K562 (cell line): ENCODE measurements at regions not wholly inside any gene's neighbourhood (a gene's known extent, or its start where the extent isn't known, plus 50 kb on each side); places are given as distances from the start of the nearest gene placed in this dataset.

Experiments
- ATAC-seq: fragments of 200-7000 bp; cut with Tn5 transposase; 3 replicates; pipeline ENCODE4 v1.9.1; 2020; ENCODE audit warnings: moderate library complexity
- BruUV-seq: library from RNA; stranded (reverse); fragments of 400-500 nt; replicated peaks from 2 replicates; lab custom pipeline; 2021; lab: Mats Ljungman, UMichigan
- CTCF ChIA-PET: fragments of 300-600 bp; formaldehyde crosslinking; extraction: SDS; loops from one replicate; lab custom pipeline; 2021; ENCODE audit warnings: low intra/inter-chr PET ratio; lab: Yijun Ruan, JAX
- POLR2A ChIA-PET: fragments of 300-600, 350-650 bp; sonication (Branson Sonifier 250); formaldehyde crosslinking; extraction: SDS; loops from one replicate; lab custom pipeline; 2021; ENCODE audit warnings: antibody characterized with exemption, inconsistent platforms; lab: Yijun Ruan, JAX
- DNase-seq, 4 experiments: peaks; one replicate each; pipeline versions ENCODE4 v3.0.0 to v3.0.0-alpha.2; 2011 to 2018; ENCODE audit warnings: low spot score in 3 of 4, mixed read lengths in 3 of 4; ENCODE audit errors: extremely low read depth in 1 of 4
- FAIRE-seq: peaks from 2 replicates; lab custom pipeline; 2011; peaks lifted over from hg19 to GRCh38; lab: Jason Lieb, UNC
- H2AFZ ChIP-seq: 2 replicates; pipeline ENCODE4 v1.6.0; 2011; ENCODE audit warnings: low read depth, low read length, control low read depth, inconsistent platforms
- H3K27ac ChIP-seq: fragments of 200-600 bp; 3 replicates; pipeline ENCODE4 v1.8.0; 2011; ENCODE audit warnings: low read depth, mild to moderate bottlenecking, control low read depth, inconsistent platforms, low read length, moderate library complexity, mixed read lengths; ENCODE audit errors: extremely low read depth
- H3K27me3 ChIP-seq, 2 experiments: fragments of 300-600 bp in 1 of 2; 2 replicates in 1 of 2; 3 replicates in 1 of 2; pipeline versions ENCODE4 v1.6.0 to v1.8.0; 2011; ENCODE audit warnings: inconsistent platforms in 2 of 2, low read length in 2 of 2, mild to moderate bottlenecking in 1 of 2, mixed read lengths in 1 of 2, moderate library complexity in 1 of 2; ENCODE audit not compliant: control insufficient read depth in 2 of 2, insufficient read depth in 2 of 2
- H3K36me3 ChIP-seq: fragments of 300-600 bp; 3 replicates; pipeline ENCODE4 v1.8.0; 2011; ENCODE audit warnings: mild to moderate bottlenecking, low read length, inconsistent platforms; ENCODE audit not compliant: control insufficient read depth, insufficient read depth
- H3K4me1 ChIP-seq, 2 experiments: fragments of 200-600 bp in 1 of 2; replicated peaks in 1 of 2; 2 replicates in 1 of 2; 3 replicates in 1 of 2; pipeline versions ENCODE4 v1.5.1 to v1.8.0; 2011; ENCODE audit warnings: inconsistent platforms in 2 of 2, low read length in 2 of 2, mild to moderate bottlenecking in 1 of 2, mixed read lengths in 1 of 2, moderate library complexity in 1 of 2; ENCODE audit not compliant: control insufficient read depth in 2 of 2, insufficient read depth in 2 of 2
- H3K4me2 ChIP-seq: 2 replicates; pipeline ENCODE4 v1.6.1; 2011; ENCODE audit warnings: low read length, control low read depth, inconsistent platforms, mixed read lengths; ENCODE audit not compliant: insufficient read depth
- H3K4me3 ChIP-seq: fragments of 200-600 bp; sonication (generic), shearing (Covaris generic); 2 replicates; pipeline ENCODE4 v1.5.1; 2016; ENCODE audit warnings: control low read depth, inconsistent platforms
- H3K79me2 ChIP-seq: fragments of 200-600 bp; 3 replicates; pipeline ENCODE4 v1.8.0; 2011; ENCODE audit warnings: low read length, inconsistent platforms; ENCODE audit not compliant: control insufficient read depth, insufficient read depth
- H3K9ac ChIP-seq, 2 experiments: 2 replicates each; pipeline versions ENCODE4 v1.6.0 to v1.6.1; 2011; ENCODE audit warnings: low read depth in 2 of 2, low read length in 2 of 2, control low read depth in 1 of 2, inconsistent platforms in 1 of 2, mild to moderate bottlenecking in 1 of 2, mixed read lengths in 1 of 2; ENCODE audit not compliant: insufficient read depth in 1 of 2
- H3K9me1 ChIP-seq: one replicate; pipeline ENCODE4 v1.6.0; 2011; ENCODE audit warnings: inconsistent platforms, mild to moderate bottlenecking, low read length, moderate library complexity; ENCODE audit not compliant: control insufficient read depth, insufficient read depth
- H3K9me3 ChIP-seq: replicated peaks from 2 replicates; pipeline ENCODE4 v1.5.1; 2011; ENCODE audit warnings: low read depth, low read length, inconsistent platforms; ENCODE audit not compliant: control insufficient read depth, insufficient read depth
- H4K20me1 ChIP-seq: replicated peaks from 2 replicates; pipeline ENCODE4 v1.6.1; 2011; ENCODE audit warnings: low read length, inconsistent platforms, mixed read lengths; ENCODE audit not compliant: control insufficient read depth, insufficient read depth
- DNMT1 ChIP-seq: fragments of 450-650 bp; IDR thresholded peaks from 2 replicates; pipeline ENCODE4 v1.6.1; 2016; ENCODE audit warnings: antibody characterized with exemption, mild to moderate bottlenecking
- KDM5B ChIP-seq: fragments of 200-600 bp; sonication (generic); IDR thresholded peaks from 2 replicates; pipeline ENCODE4 v1.6.1; 2012; ENCODE audit warnings: low read depth, mild to moderate bottlenecking, moderate library complexity, low read length, control low read depth, inconsistent platforms; ENCODE audit not compliant: insufficient replicate concordance
- POLR3G ChIP-seq: IDR thresholded peaks from 2 replicates; pipeline ENCODE4 v1.6.1; 2011; ENCODE audit not compliant: insufficient read length, insufficient replicate concordance; ENCODE audit errors: extremely low read depth
- POU5F1 ChIP-seq: fragments of 150-350 bp; IDR thresholded peaks from 2 replicates; pipeline ENCODE4 v1.6.1; 2014; ENCODE audit warnings: borderline replicate concordance, low read length, low read depth, mild to moderate bottlenecking; ENCODE audit not compliant: partially characterized antibody
- RFX5 ChIP-seq: IDR thresholded peaks from 2 replicates; pipeline ENCODE4 v1.6.1; 2011; ENCODE audit warnings: low read depth, mild to moderate bottlenecking, improper control_type of control experiment, low read length
- SUPT5H ChIP-seq: fragments of 450-650 bp; IDR thresholded peaks from 2 replicates; pipeline ENCODE4 v1.6.1; 2016
- ZNF23 ChIP-seq: fragments of 250-450 bp; sonication (Bioruptor Pico); IDR thresholded peaks from 2 replicates; pipeline ENCODE4 v1.4.0; 2020; ENCODE audit warnings: mild to moderate bottlenecking
- ZNF324 ChIP-seq: fragments of 250-450 bp; sonication (Bioruptor Pico); IDR thresholded peaks from 2 replicates; pipeline ENCODE4 v1.4.0; 2020; ENCODE audit warnings: mild to moderate bottlenecking
- ZNF347 ChIP-seq: fragments of 450-650 bp; formaldehyde crosslinking; IDR thresholded peaks from 2 replicates; pipeline ENCODE4 v1.4.0; 2020; ENCODE audit warnings: low read depth, mild to moderate bottlenecking, moderate library complexity
- ZNF766 ChIP-seq: fragments of 200-800 bp; sonication (Bioruptor generic); conservative IDR thresholded peaks from 2 replicates; pipeline ENCODE4 v1.6.1; 2016; ENCODE audit warnings: missing genetic modification characterization, missing compliant biosample characterization
- WGBS: fragments of 100-300 bp; shearing (Covaris generic); methylation state at CpG from one replicate; pipeline ENCODE4 v1.1.6; 2016; ENCODE audit warnings: low coverage, mixed read lengths; ENCODE audit not compliant: insufficient coverage; ENCODE audit errors: missing lambda C conversion rate; 5-methylcytosine and 5-hydroxymethylcytosine counted together
- in situ Hi-C: fragments of 300-500 bp; cut with MboI; formaldehyde crosslinking; loops from 4 replicates; pipeline ENCODE4 v1.15.0; 2018; ENCODE audit warnings: inconsistent platforms, mixed read lengths
- intact Hi-C: fragments of 100-400 bp; cut with micrococcal nuclease; formaldehyde crosslinking; loops from 2 replicates; pipeline ENCODE4 v1.14.2; 2022
- TF ChIP-seq, protein P1 (sequence below): IDR thresholded peaks from 3 replicates; pipeline ENCODE4 v1.6.1; 2011; ENCODE audit warnings: borderline replicate concordance, mild to moderate bottlenecking; ENCODE audit not compliant: insufficient read length, insufficient read depth
- TF ChIP-seq, protein P2 (sequence below), 2 experiments: fragments of 450-650 bp in 1 of 2; sonication (generic) in 1 of 2; formaldehyde crosslinking in 1 of 2; IDR thresholded peaks in 1 of 2; conservative IDR thresholded peaks in 1 of 2; 2 replicates each; pipeline versions ENCODE4 v1.6.1 to v1.8.1; 2016 to 2023; ENCODE audit warnings: mild to moderate bottlenecking in 2 of 2, moderate library complexity in 2 of 2, inconsistent platforms in 1 of 2, missing genetic modification reagents in 1 of 2

DNA sequence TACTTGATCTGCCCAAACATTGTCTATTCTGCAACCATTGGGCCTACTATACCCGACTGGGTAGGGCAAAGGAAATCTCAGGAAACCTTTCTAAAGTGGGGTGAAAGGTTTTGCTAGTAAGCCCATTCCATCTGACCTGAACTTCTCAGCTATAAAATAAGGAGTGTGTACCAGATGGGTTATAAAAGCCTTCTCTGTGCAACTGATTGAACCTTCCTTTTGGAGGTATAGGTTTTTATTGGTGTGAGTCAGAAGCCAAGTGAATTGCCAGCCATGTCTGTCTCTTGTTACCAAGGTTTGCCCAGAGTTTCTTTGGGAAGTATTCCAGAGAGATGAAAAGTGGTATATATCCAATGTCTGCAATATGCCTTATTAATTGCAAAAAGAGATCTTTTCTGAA lies 1271.0 kb upstream of the WWC1 start:
- DNase-seq (no peak), FAIRE-seq (no peak), ATAC-seq (no peak)
- WGBS = 0% methylated on average over 1 of the region's 1 CpG
- no peaks in the 10 kb centered on the region for H3K36me3 ChIP-seq
- H3K4me1 ChIP-seq = no peaks in the 10 kb centered on the region
- CTCF ChIA-PET = no interaction called here
- no peak overlapping the region for H3K4me2 ChIP-seq
- H4K20me1 ChIP-seq = no peaks in the 10 kb centered on the region
- H3K9me1 ChIP-seq = no peaks in the 10 kb centered on the region
- no peak for TF ChIP-seq DNMT1
- TF ChIP-seq ZNF766 (CRISPR knock-in tag) = no peak
- no peak for TF ChIP-seq ZNF324 (CRISPR knock-in tag)
- intact Hi-C loops (no loop called here), in situ Hi-C loops (no loop called here)
- H2AFZ ChIP-seq = no peak overlapping the region
- H3K79me2 ChIP-seq = no peaks in the 10 kb centered on the region
- H3K27ac ChIP-seq = no peak overlapping the region
- POLR2A ChIA-PET = no interaction called here
- H3K9ac ChIP-seq = no peak overlapping the region
- no peaks in the 10 kb centered on the region for H3K27me3 ChIP-seq
- BruUV-seq = no TSS peak
- no peak overlapping the region for H3K4me3 ChIP-seq
- H3K9me3 ChIP-seq = no peaks in the 10 kb centered on the region

DNA sequence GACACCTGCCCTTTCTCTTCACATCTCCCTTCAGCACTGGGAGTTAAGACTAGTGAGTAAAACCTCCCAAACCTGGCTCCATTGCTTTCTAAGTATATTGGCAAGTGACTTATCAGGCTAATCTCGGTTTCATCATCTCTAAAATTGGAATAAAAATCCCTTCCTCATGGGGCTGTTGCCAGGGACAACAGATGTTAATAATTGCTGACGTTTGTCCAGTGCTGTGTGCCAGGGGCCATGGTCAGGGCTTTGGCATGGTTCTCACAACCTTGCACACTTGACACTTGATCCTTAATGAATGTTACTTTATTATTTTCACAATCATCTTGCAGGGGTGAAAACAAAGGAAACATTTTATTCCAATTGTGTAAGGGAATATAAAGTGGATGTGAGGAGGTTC lies 1262.0 kb upstream of the WWC1 start:
- BruUV-seq = no TSS peak
- ChIA-PET CTCF (no interaction called here), POLR2A (no interaction called here)
- intact Hi-C loops = no loop called here
- Histone ChIP-seq H3K79me2 (no peaks in the 10 kb centered on the region), H3K36me3 (no peaks in the 10 kb centered on the region), H3K27ac (no peak overlapping the region), H3K4me2 (no peak overlapping the region), H3K4me3 (no peak overlapping the region), H2AFZ (no peak overlapping the region), H3K9me1 (no peaks in the 10 kb centered on the region), H4K20me1 (no peaks in the 10 kb centered on the region), H3K9ac (no peak overlapping the region), H3K4me1 (no peaks in the 10 kb centered on the region), H3K9me3 (no peaks in the 10 kb centered on the region), H3K27me3 (no peaks in the 10 kb centered on the region)
- DNase-seq = no peak
- in situ Hi-C loops = no loop called here
- WGBS = 0% methylated on average over 2 of the region's 2 CpGs
- no peak for ATAC-seq
- no peak for FAIRE-seq
- no peak for TF ChIP-seq RFX5
- no peak for TF ChIP-seq KDM5B
- no peak for TF ChIP-seq SUPT5H
- TF ChIP-seq, protein P1, sequence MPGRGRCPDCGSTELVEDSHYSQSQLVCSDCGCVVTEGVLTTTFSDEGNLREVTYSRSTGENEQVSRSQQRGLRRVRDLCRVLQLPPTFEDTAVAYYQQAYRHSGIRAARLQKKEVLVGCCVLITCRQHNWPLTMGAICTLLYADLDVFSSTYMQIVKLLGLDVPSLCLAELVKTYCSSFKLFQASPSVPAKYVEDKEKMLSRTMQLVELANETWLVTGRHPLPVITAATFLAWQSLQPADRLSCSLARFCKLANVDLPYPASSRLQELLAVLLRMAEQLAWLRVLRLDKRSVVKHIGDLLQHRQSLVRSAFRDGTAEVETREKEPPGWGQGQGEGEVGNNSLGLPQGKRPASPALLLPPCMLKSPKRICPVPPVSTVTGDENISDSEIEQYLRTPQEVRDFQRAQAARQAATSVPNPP = no peak
- no peak for TF ChIP-seq POLR3G
- no peak for TF ChIP-seq POU5F1
- no peak for TF ChIP-seq ZNF347
- TF ChIP-seq ZNF23 = no peak
- TF ChIP-seq, protein P2, sequence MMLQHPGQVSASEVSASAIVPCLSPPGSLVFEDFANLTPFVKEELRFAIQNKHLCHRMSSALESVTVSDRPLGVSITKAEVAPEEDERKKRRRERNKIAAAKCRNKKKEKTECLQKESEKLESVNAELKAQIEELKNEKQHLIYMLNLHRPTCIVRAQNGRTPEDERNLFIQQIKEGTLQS (IDR thresholded peaks at IDR 0.05) = no peak
- TF ChIP-seq, protein P2 (CRISPR knock-in tag; conservative IDR thresholded peaks at IDR 0.05) = no peak
